Central memory CD8-positive, alpha-beta T cell (primary cell): ENCODE measurements at regions not wholly inside any gene's neighbourhood (a gene's known extent, or its start where the extent isn't known, plus 50 kb on each side); places are given as distances from the start of the nearest gene placed in this dataset.

Source experiments
- ATAC-seq: fragments of 150-1000 bp; cut with Tn5 transposase; replicated peaks from 2 replicates; pipeline ENCODE4 v1.10.0; 2022; ENCODE audit warnings: mild to moderate bottlenecking, moderate FRiP score, moderate number of reproducible peaks; ENCODE audit not compliant: poor library complexity, severe bottlenecking; ENCODE audit errors: extremely low read depth
- DNase-seq, 2 donors: peaks; one replicate each; pipeline ENCODE4 v3.0.0; 2021; ENCODE audit warnings: low spot score in 2 of 2
- H3K27ac Mint-ChIP-seq: one replicate; pipeline ENCODE4 v1.8.0; 2022; ENCODE audit warnings: low read depth, mild to moderate bottlenecking, moderate library complexity, mixed read lengths
- H3K27me3 Mint-ChIP-seq: one replicate; pipeline ENCODE4 v1.8.0; 2022; ENCODE audit warnings: mixed read lengths
- H3K36me3 Mint-ChIP-seq: one replicate; pipeline ENCODE4 v1.8.0; 2022; ENCODE audit warnings: mild to moderate bottlenecking, moderate library complexity, mixed read lengths; ENCODE audit not compliant: insufficient read depth
- H3K4me1 Mint-ChIP-seq: one replicate; pipeline ENCODE4 v1.8.0; 2022; ENCODE audit warnings: mixed read lengths
- H3K4me3 Mint-ChIP-seq: one replicate; pipeline ENCODE4 v1.8.0; 2022; ENCODE audit warnings: mild to moderate bottlenecking, moderate library complexity, mixed read lengths
- H3K9me3 Mint-ChIP-seq: one replicate; pipeline ENCODE4 v1.8.0; 2022; ENCODE audit warnings: mixed read lengths

GRCh38 chr5:4258170-4258569 is 662.5 kb downstream of the IRX1 start:
- Mint-ChIP-seq H3K36me3 (no peaks in the 10 kb centered on the region), H3K27ac (no peak overlapping the region), H3K4me3 (no peak overlapping the region), H3K9me3 (peaks cover 34% of the 10 kb centered on the region), H3K4me1 (no peaks in the 10 kb centered on the region), H3K27me3 (no peaks in the 10 kb centered on the region)
- DNase-seq (no peak), ATAC-seq (no peak)

- H3K27ac Mint-ChIP-seq = no peak overlapping the region
- H3K27me3 Mint-ChIP-seq = no peaks in the 10 kb centered on the region
- H3K9me3 Mint-ChIP-seq = peaks cover 19% of the 10 kb centered on the region
- H3K4me1 Mint-ChIP-seq = no peaks in the 10 kb centered on the region
- no peak for ATAC-seq
- no peak for DNase-seq
- no peaks in the 10 kb centered on the region for H3K36me3 Mint-ChIP-seq
- no peak overlapping the region for H3K4me3 Mint-ChIP-seq
These were observed 675.6 kb downstream of the IRX1 start for GRCh38 chr5:4271193-4271592.

DNA sequence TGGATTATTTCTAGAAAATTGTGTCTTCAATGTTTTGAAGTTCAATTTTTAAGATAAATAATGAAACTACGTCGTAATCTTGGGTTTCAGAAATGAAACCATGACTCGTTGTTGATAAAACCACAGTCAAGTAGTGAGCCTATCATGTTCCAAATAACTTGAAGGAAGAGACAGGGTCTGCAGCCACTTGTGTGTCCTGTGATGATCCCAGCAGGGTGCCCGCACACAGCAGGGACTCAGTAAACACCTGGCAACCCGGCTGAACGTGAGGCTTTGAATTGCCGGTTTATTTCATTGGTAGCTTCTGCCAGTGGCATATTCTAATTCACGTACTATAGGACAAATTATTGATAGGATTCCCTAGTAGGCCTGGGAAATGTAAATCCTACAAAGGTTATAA is 679.6 kb downstream of the IRX1 start:
- Mint-ChIP-seq H3K4me1 (no peaks in the 10 kb centered on the region), H3K27ac (no peak overlapping the region), H3K36me3 (no peaks in the 10 kb centered on the region), H3K4me3 (no peak overlapping the region), H3K27me3 (no peaks in the 10 kb centered on the region), H3K9me3 (peaks cover 18% of the 10 kb centered on the region)
- ATAC-seq (no peak), DNase-seq (no peak)

DNA sequence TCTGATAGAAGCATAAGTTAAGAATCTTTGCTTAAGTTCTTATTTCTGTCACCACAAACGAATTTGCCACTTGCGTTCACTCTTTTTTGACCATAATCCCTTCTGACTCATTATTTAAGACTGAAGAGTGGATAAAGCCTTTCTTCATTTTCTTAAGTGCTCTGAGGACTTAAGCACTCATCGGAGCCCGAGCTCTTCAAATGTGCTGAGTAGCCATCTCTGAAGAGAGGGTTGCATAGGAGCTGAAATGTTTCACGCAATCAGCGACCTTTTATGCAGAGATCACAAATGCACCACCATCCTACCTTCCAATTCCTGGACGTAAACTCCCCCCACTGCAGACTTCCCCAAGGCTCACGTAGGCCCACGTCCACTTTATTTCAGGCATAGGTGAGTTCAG is 699.2 kb downstream of the IRX1 start:
- ATAC-seq (no peak), DNase-seq (no peak)
- Mint-ChIP-seq H3K27me3 (no peaks in the 10 kb centered on the region), H3K4me3 (no peak overlapping the region), H3K27ac (no peak overlapping the region), H3K9me3 (peaks cover 12% of the 10 kb centered on the region), H3K4me1 (no peaks in the 10 kb centered on the region), H3K36me3 (peaks cover 2% of the 10 kb centered on the region)

GRCh38 chr5:4295663-4296339 is 700.2 kb downstream of the IRX1 start:
- ATAC-seq (no peak), DNase-seq (no peak)
- H3K4me3 Mint-ChIP-seq = no peak overlapping the region
- H3K27me3 Mint-ChIP-seq = no peaks in the 10 kb centered on the region
- peaks cover 2% of the 10 kb centered on the region for H3K36me3 Mint-ChIP-seq
- H3K4me1 Mint-ChIP-seq = no peaks in the 10 kb centered on the region
- H3K27ac Mint-ChIP-seq = no peak overlapping the region
- H3K9me3 Mint-ChIP-seq = peaks cover 12% of the 10 kb centered on the region

GRCh38 chr5:4306057-4306456 is 710.4 kb downstream of the IRX1 start:
- Mint-ChIP-seq H3K4me1 (no peaks in the 10 kb centered on the region), H3K4me3 (no peak overlapping the region), H3K9me3 (peaks cover 2% of the 10 kb centered on the region), H3K27ac (no peak overlapping the region), H3K36me3 (no peaks in the 10 kb centered on the region), H3K27me3 (no peaks in the 10 kb centered on the region)
- DNase-seq (no peak), ATAC-seq (no peak)

DNA sequence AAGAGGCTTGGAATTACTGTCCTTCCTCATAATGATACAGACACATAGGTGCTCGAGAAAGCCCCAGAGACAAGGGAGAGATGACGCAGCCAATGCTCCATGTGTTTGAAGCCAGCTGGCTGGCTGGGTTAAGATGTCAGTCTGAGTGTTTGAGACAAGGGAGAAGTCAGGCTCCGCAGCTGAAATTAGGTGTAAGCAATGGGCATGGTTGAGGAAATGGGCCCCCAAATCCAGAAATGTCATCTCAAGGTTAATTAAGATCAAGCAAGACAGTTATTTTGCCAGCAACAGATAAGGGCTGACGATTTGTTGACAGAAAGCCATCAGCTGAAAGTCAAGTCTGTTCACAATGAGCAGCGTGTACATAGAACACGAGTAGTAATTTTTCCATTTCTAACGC is 713.4 kb downstream of the IRX1 start:
- H3K27ac Mint-ChIP-seq = no peak overlapping the region
- no peak for ATAC-seq
- peaks cover 19% of the 10 kb centered on the region for H3K9me3 Mint-ChIP-seq
- no peaks in the 10 kb centered on the region for H3K4me1 Mint-ChIP-seq
- H3K4me3 Mint-ChIP-seq = no peak overlapping the region
- no peak for DNase-seq
- H3K36me3 Mint-ChIP-seq = no peaks in the 10 kb centered on the region
- no peaks in the 10 kb centered on the region for H3K27me3 Mint-ChIP-seq

DNA sequence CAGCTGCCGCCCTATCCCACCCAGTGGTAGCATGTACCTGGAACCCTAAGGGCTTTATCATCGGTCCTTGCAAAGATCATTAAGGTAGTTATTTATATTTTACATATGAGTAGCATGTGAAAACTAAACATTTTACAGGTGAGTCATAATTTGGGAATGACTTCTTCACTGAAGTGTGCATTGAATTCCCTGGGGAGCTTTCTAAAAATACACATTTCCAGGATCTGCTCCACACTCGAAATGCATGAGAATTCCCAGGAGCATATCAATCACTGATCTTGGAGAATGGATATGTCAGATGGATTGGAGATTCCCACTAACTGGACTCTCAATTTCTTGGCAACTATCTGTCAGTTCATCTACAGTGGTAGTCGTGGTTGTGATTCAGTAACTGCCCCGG is 717.5 kb downstream of the IRX1 start:
- Mint-ChIP-seq H3K4me3 (no peak overlapping the region), H3K4me1 (no peaks in the 10 kb centered on the region), H3K27ac (no peak overlapping the region), H3K27me3 (no peaks in the 10 kb centered on the region), H3K36me3 (no peaks in the 10 kb centered on the region), H3K9me3 (peaks cover 19% of the 10 kb centered on the region)
- no peak for DNase-seq
- no peak for ATAC-seq

GRCh38 chr5:4319478-4320128 is 724.0 kb downstream of the IRX1 start:
- no peaks in the 10 kb centered on the region for H3K27me3 Mint-ChIP-seq
- H3K9me3 Mint-ChIP-seq = peaks cover 6% of the 10 kb centered on the region
- no peak overlapping the region for H3K4me3 Mint-ChIP-seq
- no peak for DNase-seq
- peaks cover 2% of the 10 kb centered on the region for H3K36me3 Mint-ChIP-seq
- H3K27ac Mint-ChIP-seq = no peak overlapping the region
- H3K4me1 Mint-ChIP-seq = no peaks in the 10 kb centered on the region
- no peak for ATAC-seq

- Mint-ChIP-seq H3K9me3 (peaks cover 18% of the 10 kb centered on the region), H3K4me3 (no peak overlapping the region), H3K4me1 (no peaks in the 10 kb centered on the region), H3K27me3 (no peaks in the 10 kb centered on the region), H3K27ac (no peak overlapping the region), H3K36me3 (no peaks in the 10 kb centered on the region)
- ATAC-seq (no peak), DNase-seq (no peak)
These were observed 734.7 kb downstream of the IRX1 start for GRCh38 chr5:4330327-4330726.

GRCh38 chr5:4335078-4335477 is 739.4 kb downstream of the IRX1 start:
- Mint-ChIP-seq H3K9me3 (peaks cover 12% of the 10 kb centered on the region), H3K4me3 (no peak overlapping the region), H3K27me3 (no peaks in the 10 kb centered on the region), H3K4me1 (no peaks in the 10 kb centered on the region), H3K27ac (no peak overlapping the region), H3K36me3 (no peaks in the 10 kb centered on the region)
- ATAC-seq (no peak), DNase-seq (no peak)

DNA sequence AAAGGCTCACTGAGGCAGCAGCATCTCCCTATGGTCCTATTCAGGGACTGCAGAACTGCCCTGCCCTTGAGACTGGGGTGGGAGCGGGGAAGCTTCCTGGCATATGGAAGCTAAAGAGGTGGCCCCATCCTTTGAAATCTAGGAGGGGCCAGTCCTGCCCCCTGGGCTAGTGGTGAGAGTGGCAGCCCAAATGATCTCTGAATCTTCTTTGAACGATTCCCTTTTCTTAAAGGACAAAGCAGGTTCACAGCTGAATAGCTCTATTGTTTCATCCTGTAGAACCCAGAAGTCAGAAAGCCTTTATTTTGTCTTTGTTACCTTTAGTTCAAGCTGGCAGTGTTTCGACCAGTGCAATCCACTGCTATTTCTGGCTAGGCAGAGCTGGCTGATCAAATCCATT is 741.9 kb downstream of the IRX1 start:
- DNase-seq (no peak), ATAC-seq (no peak)
- no peaks in the 10 kb centered on the region for H3K36me3 Mint-ChIP-seq
- no peaks in the 10 kb centered on the region for H3K4me1 Mint-ChIP-seq
- no peak overlapping the region for H3K4me3 Mint-ChIP-seq
- peaks cover 12% of the 10 kb centered on the region for H3K9me3 Mint-ChIP-seq
- H3K27ac Mint-ChIP-seq = no peak overlapping the region
- H3K27me3 Mint-ChIP-seq = no peaks in the 10 kb centered on the region

DNA sequence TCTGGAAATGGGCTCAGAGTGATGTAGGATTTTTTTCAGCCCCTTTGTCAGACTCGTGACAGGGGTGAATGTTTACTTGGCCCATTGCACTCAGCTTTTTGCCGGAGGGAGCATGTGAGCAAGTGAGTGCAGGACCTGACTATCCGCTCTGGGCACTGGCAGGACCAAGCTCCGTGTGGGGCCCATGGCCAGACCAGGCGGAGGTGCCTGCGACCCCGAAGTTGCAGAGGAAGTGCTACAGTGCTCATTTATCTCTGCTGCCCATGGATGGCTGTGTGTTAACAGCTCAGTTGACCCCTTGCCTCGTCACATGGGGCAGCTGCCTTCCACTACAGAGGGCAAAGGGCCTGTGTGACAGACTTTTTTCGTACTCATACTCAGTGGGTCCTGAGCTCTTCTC is 744.3 kb downstream of the IRX1 start:
- H3K4me1 Mint-ChIP-seq = no peaks in the 10 kb centered on the region
- DNase-seq (no peak), ATAC-seq (no peak)
- H3K27ac Mint-ChIP-seq = no peak overlapping the region
- no peaks in the 10 kb centered on the region for H3K27me3 Mint-ChIP-seq
- H3K36me3 Mint-ChIP-seq = no peaks in the 10 kb centered on the region
- H3K9me3 Mint-ChIP-seq = peaks cover 10% of the 10 kb centered on the region
- no peak overlapping the region for H3K4me3 Mint-ChIP-seq
